GM19438 (cell line): ENCODE measurements at regions not wholly inside any gene's neighbourhood (a gene's known extent, or its start where the extent isn't known, plus 50 kb on each side); places are given as distances from the start of the nearest gene placed in this dataset.

Experiments used
- ATAC-seq: cut with Tn5 transposase; IDR thresholded peaks from one replicate; pipeline ENCODE4 v1.9.1; 2021; ENCODE audit warnings: low read depth; ENCODE audit not compliant: unreplicated experiment

DNA sequence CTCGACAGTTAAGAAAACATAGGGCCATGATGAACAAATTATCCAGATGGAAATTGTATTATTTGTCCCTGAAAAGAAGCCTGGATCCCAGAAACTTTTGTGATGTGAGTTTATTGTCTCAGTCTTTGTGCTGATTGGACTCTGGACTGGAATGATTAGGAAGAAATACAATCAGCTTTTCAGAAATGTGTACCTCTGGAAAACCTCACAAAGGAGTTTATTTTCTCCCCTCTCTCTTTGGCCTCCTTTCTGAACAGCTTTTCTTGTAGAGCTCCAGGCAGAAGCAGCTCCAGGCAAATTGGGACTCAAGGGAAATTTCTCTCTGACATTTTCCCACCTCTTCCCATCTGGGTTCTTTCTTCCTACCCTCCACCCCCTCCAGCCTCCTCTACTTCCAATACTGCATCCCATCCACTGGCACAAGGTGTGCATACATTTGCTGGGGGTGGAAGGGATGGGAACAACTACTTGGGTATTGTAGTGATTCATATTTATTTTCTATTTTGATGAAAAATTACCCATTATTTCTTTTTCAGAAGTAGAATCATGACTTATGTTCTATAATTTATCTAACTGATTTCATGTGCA lies 119.7 kb downstream of the CD47 start:
- no peak for ATAC-seq

DNA sequence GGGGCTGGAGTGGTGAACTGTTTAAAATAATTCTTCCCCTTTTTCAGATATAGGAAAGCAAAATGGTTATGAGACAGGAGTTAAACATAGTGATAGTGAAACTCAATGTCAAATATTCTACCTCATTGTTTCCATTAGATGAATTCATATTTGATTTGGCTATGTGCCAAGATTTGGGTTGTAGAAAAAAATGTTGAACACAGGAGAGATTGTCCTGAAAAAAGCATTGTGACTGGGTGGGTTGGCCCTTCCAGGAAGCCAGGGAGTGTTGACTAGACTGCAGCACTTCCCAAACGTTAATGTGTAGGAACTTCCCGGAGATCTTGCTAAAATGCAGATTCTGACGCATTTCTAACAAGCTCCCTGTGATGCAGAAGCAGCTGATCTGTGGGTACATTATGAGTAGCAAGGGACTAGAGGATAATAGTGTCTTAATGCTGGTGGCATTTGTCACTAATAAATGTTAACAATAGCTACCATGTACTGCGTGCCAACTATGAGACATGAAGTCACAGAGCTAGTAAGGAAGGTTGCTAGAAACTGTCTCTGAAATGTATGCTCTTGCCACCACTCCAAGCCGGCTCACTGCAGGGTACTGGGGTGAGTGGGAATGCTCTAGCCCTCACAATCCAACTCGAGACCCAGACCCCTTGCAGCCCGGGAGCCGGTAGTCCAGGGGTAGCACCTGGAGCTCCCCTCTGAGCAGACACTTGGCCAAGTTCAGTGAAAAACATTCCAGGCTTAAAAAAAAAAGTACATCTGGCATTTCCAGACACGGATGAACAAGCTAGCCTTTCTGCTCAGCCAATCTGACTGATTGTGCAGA lies 120.6 kb downstream of the CD47 start:
- no peak for ATAC-seq

DNA sequence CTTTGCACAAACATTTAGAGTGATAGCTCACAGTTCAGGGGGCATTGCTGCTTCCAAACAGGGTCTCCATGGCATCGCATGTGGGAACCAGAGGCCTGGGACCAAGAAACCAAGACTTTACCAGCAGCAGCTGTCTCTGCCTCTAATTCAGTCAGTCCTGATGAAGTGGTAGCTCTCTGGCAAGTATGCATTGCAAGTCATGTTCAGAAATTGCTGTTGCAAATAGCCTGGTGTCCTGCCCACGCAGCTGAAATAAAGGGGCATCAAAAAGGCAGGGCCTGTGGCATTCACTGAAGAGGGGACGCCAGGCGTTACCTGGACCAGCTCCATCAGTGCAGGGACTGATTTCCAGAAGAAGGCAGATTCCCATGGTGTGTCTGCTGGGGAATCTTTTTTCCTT lies 121.3 kb downstream of the CD47 start:
- ATAC-seq = no peak

DNA sequence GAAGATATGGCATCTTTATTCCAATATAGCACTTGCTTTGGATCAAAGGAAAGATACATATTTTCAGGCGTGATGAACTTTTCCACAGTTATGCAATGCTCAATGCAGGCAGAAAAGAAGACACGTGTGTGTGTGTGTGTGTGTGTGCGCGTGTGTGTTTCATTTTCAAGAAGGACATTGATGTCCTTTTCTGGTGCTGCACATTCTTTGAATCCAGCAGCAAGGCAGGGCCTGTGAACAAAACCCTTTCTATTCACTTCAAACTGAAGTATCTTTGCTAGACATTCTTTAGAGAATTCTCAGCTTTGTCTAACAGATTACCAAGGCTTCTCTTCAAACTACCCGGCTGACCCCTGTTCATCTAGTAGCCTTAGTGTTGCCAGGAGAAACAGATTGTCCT lies 124.6 kb downstream of the CD47 start:
- ATAC-seq = no peak

DNA sequence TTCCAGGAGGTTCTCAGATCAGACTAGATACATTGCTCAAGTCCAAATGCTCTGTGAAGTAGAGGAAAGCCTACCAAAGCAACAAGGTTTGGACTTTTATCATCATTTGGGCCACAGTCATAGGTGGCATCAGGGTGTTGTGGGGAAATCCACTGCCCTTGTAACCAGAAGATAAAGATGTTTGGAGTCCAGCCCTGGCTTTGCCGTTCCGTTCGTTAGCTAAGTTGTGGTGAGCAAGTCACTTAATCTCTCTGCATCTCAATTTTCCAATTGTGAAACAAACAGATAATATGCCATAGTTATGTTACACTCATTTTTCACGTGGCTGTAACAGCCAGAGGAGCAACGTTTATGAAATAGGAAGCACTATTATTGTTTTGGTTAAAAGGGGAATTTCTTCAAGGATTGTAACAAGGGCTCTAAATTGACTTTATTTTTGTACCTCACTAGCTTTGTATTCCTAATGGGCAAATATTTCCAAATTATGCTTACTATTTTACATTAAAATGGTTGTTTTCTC lies 125.6 kb downstream of the CD47 start:
- ATAC-seq = no peak

DNA sequence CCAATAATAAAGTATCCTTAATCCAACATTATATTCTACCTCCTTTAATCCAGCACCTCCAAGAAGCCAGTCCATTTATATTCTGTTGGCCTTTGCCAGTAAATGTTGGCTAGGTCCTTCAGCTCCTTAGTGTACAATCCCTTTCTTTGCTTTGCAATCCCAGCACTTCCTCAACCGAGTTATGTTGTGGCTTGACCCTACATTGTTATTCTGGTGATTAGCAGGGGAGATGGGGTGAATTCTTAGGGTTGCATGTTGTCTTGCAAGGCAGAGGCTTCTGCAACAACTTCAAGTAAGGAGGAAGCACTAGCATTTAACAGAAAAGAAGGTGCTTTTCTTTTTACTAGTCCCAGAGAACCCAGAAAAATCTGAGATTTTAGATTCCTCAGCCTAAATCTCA lies 127.2 kb downstream of the CD47 start:
- ATAC-seq = no peak

DNA sequence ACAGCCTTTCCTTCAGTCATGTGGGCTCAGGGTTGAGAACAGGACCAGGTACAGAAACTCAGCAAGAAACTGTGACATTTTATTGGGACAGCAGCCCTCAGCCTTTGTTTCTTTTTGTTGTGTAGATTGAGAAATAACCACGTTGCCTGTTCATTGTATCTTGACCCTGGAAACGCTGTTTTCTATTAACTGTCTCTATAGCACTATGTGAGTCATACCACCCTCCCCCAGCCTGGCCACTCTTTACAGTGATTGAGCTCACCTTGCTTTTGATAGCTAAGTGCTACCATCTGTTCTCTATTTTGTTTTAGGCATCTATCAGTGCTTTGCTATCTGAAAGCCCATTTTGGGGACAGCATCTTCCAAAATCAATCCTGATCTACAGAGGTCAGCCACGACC lies 127.9 kb downstream of the CD47 start:
- no peak for ATAC-seq

DNA sequence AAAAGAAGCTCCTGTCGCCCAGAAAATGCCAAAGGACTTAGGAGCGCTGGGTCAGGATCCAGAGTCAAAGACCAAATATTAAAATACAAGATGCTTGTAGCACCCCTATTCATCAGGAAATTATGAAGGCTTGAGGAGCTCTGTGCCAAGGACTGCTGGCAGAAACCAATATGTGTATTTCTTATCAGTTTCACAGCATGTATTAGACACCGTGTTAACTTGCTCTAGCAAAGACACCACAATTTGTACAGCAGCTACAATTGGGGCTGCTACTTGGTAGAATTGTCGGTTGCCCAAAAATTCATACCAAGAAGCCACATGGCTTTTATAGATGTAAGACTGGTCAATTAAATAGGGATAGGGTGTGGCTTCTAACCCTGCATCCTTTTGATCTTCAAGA lies 128.8 kb downstream of the CD47 start:
- no peak for ATAC-seq

DNA sequence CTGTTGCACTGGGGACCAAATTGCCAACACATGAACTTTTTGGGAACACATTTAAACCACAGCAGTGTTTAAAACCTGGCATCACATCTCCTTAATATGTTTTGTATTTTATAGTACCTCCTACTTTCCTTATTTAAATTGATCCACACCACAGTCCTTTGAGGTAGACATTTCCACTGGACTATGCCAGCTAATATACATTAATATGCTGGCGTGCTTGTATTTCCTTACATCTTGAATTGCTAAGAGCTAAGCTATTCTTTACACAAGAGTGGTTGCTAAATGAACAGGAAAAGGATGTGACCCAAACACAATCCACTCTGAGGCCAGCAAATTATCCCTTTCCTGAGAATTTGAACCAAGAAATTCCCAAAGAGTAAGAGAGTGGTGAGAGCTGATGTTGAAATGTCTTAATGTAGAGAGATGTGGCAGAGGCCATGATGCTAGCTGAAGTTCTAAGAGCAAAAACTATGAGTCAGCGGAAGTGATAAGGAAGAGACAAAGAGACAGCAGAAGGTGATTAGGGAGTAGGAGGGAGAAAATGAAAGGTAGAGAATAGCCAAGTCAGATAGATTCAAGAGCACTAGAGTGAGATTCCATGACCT lies 131.2 kb downstream of the CD47 start:
- no peak for ATAC-seq

DNA sequence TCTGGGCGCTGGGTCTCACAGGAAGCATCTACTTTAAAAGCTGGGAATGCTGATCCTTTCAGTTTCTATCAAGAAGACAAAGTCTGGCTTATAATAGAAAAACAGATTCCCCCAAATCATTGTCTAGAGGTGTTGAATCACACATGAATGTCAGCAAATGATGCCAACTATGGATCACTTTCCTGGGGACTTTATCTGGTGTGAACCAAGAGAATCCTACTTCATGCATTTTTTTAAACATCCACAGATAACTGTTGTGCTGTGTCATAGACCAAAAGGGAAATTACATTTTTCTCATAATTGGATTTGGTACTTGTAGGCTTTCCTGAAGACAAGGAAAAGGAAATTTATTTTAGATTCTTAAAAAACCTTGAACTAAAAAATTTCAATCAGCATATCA lies 132.7 kb downstream of the CD47 start:
- no peak for ATAC-seq

DNA sequence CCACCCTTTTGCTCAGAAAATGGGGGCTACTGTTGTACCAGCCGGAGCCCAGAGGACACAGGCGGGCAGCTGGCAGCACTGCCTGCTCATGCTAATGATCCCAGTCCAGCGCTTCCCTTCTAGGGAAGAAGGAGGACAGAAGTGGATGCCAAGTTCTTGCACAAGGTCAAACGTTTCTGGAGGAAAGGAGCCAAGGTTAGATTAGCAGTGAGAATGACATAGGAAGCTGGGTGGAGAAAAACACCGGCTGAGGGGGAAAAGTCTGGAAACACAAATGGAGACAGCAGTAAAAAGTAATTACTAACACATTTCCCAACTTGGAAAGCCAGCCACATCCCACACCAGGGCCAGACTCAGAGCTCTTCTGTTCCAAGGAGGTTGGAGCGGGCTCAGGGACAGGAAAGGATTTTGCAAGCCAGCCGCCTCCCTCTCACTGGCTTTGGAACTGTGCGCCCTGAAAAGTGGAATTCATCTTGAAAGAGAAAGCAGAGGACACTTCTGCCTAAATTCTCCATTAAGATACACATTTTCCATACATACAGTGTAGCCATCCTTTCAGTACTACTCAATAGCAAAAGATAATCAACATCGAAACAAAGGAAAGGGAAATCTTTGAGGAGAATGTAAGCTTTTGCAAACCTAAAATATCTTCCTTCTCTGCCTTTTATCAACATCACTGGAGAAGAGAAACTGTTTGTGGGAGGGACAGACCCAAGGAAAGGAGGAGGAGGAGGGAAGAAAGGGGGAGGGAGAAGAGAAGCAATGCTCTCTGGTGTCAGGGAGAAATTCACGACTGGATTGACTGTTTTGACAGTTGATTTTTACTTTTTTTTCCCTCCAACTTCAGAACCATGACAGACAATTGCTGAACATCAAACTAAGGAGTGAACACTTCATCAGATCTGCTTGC lies 133.6 kb downstream of the CD47 start:
- no peak for ATAC-seq

DNA sequence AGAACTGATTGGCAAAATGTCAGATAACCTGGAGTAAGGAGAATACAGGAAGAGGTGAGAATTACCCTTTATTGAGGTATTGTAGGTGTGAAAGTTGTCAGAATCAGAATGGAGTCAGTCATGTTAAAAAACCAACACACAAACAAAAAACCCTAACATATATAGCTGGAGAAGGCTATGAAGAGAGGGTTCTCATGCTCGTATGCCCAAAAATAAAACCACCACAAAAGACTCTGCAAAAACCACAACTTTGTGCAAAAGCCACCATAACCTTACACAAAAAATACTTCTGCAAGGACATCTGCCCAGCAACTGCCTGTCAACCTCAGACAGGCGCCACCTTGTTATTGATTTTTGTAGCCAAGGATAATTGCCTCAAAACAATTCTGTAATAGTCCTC lies 136.0 kb downstream of the CD47 start:
- no peak for ATAC-seq

DNA sequence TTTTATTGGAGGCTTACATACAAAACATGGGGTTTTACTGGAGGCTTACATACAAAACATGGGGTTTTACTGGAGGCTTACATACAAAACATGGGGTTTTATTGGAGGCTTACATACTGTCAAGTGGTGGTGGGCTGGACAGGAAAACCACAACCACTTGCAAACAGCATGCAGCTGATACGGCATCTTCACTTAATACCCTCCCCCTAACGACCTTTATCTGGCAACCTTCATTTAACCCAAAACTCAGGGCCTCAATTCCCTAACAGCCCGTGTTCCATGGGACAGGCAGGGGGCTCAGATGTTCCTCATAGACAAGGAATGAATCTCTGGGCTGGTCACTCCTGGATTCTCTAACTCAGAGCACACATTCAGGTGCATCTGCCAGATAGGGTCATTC lies 137.1 kb downstream of the CD47 start:
- no peak for ATAC-seq

DNA sequence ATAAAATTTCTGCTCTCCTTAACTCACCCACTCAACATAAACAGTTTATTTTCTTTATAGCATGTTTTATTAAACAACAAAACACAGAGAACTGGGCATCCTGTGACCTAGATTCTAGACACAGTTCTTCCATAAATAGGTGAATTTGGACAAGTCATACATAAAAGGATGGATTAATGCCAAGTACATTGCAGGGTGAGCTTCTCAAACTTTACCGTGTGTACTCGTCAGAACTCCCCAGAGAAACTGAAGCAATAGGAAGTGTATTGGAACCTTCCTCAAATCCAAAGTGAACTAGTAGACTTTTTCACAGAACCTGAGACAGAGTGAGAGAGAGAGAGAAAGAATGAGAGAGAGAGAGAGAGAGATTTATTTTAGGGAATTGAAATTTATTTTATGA lies 139.7 kb downstream of the CD47 start:
- ATAC-seq = no peak

DNA sequence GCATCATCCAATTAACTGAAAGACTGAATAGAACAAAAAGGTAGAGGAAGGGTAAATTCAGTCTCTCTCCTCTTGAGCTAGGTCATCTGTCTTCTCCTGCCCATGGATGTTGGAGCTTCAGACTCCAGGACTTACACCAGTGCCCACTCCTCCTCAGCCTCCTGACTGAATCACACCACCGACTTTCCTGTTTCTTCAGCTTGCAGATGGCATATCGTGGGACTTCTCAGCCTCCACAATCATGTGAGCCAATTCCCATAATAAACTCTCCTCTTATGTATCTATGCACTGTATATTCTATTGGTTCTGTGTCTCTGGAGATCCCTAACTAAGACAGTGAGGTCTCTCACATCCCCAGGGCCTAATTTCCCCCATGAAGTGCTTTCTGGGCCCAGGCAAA lies 140.4 kb downstream of the CD47 start:
- ATAC-seq = no peak

DNA sequence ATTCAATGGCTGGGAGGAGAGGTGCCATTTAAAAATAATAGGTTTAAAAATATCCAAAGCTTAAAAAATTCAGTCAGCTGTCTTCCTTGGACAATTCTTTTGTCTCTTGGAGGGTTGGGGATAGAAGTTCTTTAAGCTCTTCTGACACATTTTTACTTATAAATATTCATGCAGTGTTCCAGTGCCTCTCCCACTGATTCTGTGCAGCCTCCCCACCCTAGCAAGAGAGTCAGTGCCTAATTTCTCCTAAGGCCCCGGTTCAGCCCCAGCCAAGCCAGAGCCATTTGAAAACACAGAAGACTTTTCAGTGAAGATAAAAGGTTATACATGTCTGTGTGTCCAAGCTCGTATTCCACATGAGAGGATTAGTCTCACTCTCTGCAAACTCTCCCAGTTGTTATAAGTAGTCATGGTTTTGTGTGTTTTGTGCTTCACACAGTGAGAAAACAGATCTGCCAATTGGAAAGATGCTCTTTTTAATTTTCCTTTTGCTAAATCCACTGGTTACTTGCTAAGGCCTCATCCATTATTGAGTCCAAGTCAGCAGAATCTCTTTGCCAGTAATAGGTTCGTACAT lies 141.3 kb downstream of the CD47 start:
- ATAC-seq = no peak

DNA sequence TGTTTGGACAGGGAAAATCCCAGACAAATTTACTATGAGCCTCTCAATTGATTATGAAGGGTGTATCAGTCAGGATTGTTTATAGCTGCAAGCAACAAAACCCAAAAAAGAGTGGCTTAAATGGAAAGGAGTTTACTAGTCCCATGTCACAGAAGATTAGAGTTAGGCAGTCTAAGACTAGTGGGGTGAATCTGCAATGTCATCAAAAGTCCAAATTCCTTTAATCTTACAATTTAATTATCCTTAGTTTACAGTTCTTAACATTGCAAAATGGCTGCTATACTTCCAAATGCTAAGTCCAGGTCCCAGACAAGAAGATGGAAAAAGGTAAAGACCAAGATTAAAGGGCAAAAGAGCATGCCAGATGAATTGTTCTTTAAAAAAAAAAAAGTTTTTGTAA lies 143.6 kb downstream of the CD47 start:
- no peak for ATAC-seq

DNA sequence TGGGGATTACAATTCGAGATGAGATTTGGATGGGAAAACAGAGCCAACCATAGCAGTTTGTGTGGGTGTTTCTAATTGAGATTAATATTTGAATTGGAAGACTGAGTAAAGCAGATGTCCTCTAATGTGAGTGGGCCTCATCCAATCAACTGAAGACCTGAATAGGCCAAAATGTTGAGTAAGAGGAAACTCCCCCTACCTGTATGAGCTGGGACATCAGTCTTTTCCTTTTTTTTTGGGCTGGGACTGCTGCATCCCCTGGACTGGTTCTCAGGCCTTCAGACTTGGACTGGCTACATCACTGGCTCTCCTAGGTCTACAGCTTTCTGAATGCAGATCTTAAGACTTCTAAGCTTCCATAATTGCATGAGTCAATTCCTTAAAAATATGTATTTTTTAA lies 144.1 kb downstream of the CD47 start:
- no peak for ATAC-seq

DNA sequence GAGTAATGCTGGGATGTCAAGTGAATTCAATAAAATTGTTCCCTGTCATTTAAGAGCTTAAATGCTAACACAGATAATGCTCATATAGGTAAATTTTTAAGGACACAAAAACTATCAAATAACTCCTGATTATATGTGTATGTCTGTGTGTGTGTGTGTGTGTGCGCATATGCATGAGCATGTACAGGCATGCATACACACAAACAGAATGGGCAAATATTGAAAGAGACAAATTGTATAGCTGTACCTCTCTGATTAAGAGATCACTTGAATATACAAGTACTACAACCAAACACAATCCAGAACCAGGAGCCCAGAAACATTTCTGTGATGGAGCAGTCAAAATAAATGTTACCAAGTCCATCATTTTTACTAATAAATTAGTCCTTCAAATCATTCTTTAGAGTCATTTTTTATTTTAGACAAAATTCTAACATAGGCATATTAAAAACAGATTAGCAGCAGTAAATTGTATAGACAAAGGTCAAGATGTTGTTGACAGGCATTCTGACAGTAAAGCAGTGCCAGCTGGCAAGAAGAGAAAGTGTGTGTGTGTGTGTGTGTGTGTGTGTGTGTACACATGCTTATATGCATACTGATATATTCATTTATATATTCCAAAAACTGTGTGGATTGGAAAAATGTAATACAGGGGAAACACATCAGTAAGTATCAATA lies 145.3 kb downstream of the CD47 start:
- no peak for ATAC-seq
